ENCODE measurements at regions not wholly inside any gene's neighbourhood (a gene's known extent, or its start where the extent isn't known, plus 50 kb on each side); places are given as distances from the start of the nearest gene placed in this dataset.

GRCh38 chr10:21257919-21258318 is 267.6 kb downstream of the SKIDA1 start:
- no peak for ATAC-seq

- ATAC-seq: no peak
These were observed 268.3 kb downstream of the SKIDA1 start for GRCh38 chr10:21257191-21257590.

- ATAC-seq: no peak
These were observed 276.0 kb downstream of the SKIDA1 start for GRCh38 chr10:21249435-21249834.

- ATAC-seq: no peak
These were observed 277.9 kb downstream of the SKIDA1 start for GRCh38 chr10:21247592-21247991.

GRCh38 chr10:21246178-21246577 is 279.3 kb downstream of the SKIDA1 start:
- ATAC-seq: no peak

GRCh38 chr10:21243748-21244257 is 281.7 kb downstream of the SKIDA1 start:
- no peak for ATAC-seq

GRCh38 chr10:21242915-21243314 is 282.6 kb downstream of the SKIDA1 start:
- ATAC-seq: no peak

- ATAC-seq: no peak
These were observed 286.8 kb downstream of the SKIDA1 start for GRCh38 chr10:21238717-21239116.

GRCh38 chr10:21238044-21238443 is 287.4 kb downstream of the SKIDA1 start:
- no peak for ATAC-seq

GRCh38 chr10:21234761-21235160 is 290.7 kb downstream of the SKIDA1 start:
- ATAC-seq: no peak

GRCh38 chr10:21230219-21230618 is 295.3 kb downstream of the SKIDA1 start:
- no peak for ATAC-seq

- ATAC-seq: no peak
These were observed 307.6 kb downstream of the SKIDA1 start for GRCh38 chr10:21217748-21218367.

- ATAC-seq: no peak
These were observed 308.4 kb downstream of the SKIDA1 start for GRCh38 chr10:21217107-21217506.

GRCh38 chr10:21214329-21214728 is 311.2 kb downstream of the SKIDA1 start:
- no peak for ATAC-seq

GRCh38 chr10:21213381-21213780 is 312.1 kb downstream of the SKIDA1 start:
- ATAC-seq: no peak

- ATAC-seq: no peak
These were observed 312.6 kb downstream of the SKIDA1 start for GRCh38 chr10:21212912-21213311.

GRCh38 chr10:21212348-21212747 is 313.1 kb downstream of the SKIDA1 start:
- no peak for ATAC-seq

- ATAC-seq: no peak
These were observed 312.4 kb upstream of the NEBL start for GRCh38 chr10:21209495-21209894.

- ATAC-seq: no peak
These were observed 311.7 kb upstream of the NEBL start for GRCh38 chr10:21208666-21209316.

GRCh38 chr10:21207852-21208646 is 310.9 kb upstream of the NEBL start:
- no peak for ATAC-seq

- ATAC-seq: no peak
These were observed 308.2 kb upstream of the NEBL start for GRCh38 chr10:21205328-21205727.

- no peak for ATAC-seq
These were observed 306.5 kb upstream of the NEBL start for GRCh38 chr10:21203473-21204107.

All from esophagus mucosa (tissue), 1 donor.